ENCODE measurements at regions not wholly inside any gene's neighbourhood (a gene's known extent, or its start where the extent isn't known, plus 50 kb on each side); places are given as distances from the start of the nearest gene placed in this dataset.

DNA sequence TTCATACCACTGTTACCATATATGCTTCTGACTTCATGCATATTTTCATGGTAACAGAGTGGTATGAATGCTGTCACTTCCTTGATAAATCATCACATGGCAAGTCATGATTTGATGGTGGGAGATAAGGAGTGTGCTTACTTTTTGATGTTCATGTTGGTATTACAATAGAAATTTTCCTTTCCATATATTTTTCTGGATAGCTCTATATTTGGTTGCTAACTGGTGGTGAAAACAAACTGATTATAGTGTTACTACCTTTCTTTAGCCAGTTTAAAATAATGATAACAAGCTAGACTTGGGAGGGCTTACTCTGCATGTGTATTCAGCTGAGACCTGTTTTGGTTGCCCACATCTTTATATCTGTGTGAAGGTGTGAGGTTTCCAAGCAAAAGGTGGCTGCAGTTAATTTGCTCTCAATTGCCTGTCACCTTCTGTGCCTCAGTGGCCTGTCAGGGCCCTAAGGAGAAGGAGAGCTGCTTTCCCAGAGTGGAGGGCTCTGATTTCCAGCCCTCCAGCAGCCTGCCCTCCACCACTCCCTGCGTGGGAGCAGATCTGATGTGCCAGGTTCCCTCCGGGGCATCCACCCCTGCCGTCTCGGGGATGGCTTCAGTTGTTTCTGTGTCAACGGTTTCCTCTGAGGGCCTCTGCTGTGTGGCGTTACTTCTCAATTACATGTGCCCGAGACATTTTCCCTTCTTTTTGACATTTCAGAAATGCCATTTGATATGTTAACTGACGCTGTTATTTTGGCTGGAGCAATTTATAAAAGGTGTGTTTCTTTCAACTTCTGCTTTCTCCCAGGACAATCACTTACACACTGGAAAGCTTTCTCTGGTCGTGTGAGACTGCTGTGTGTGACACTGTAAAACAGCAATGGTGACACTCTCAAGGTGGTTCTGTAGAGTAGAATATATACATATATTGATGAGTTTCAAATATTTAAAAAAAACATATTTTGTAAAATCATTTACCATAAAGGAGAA lies 107.7 kb upstream of the KLF6 start:
- no peak for TF ChIP-seq CTCF (IDR thresholded peaks at IDR 0.05)
- TF ChIP-seq POLR2A (IDR thresholded peaks at IDR 0.05): no peak
- TF ChIP-seq POLR2AphosphoS5 (IDR thresholded peaks at IDR 0.05): no peak

Measured in sigmoid colon (tissue), 4 donors.